CD14-positive monocyte (primary cell): ENCODE measurements at regions not wholly inside any gene's neighbourhood (a gene's known extent, or its start where the extent isn't known, plus 50 kb on each side); places are given as distances from the start of the nearest gene placed in this dataset.
"Not testable (repeated sequence)": the region's sequence is repeated elsewhere in the genome, so short reads cannot be mapped to it uniquely, and the experiment has no call there.

Experiments used
- DNase-seq, 3 donors: peaks; one replicate each; pipeline ENCODE4 v3.0.0-alpha.2; 2011 to 2022
- H2AFZ ChIP-seq: 2 replicates; pipeline ENCODE4 v1.6.0; 2012; ENCODE audit warnings: mild to moderate bottlenecking, low read depth, low read length, inconsistent platforms; ENCODE audit not compliant: insufficient read depth, poor library complexity, severe bottlenecking
- H3K27ac ChIP-seq, 2 donors: 1 replicate in 1 of 2; 2 replicates in 1 of 2; pipeline ENCODE4 v1.5.1; 2012 to 2013; ENCODE audit warnings: low read length in 2 of 2, control low read depth in 1 of 2, inconsistent platforms in 1 of 2, low read depth in 1 of 2, mild to moderate bottlenecking in 1 of 2
- H3K27me3 ChIP-seq, 2 donors: one replicate each; pipeline versions ENCODE4 v1.6.0 to v1.6.1; 2011 to 2013; ENCODE audit warnings: low read length in 2 of 2; ENCODE audit not compliant: control insufficient read depth in 2 of 2, insufficient read depth in 2 of 2
- H3K36me3 ChIP-seq, 2 donors: replicated peaks in 1 of 2; 1 replicate in 1 of 2; 2 replicates in 1 of 2; pipeline versions ENCODE4 v1.5.1 to v1.6.1; 2012 to 2013; ENCODE audit warnings: low read length in 2 of 2, control low read depth in 1 of 2, inconsistent platforms in 1 of 2, mild to moderate bottlenecking in 1 of 2; ENCODE audit not compliant: insufficient read depth in 2 of 2, control insufficient read depth in 1 of 2
- H3K4me1 ChIP-seq, 2 donors: 1 replicate in 1 of 2; 2 replicates in 1 of 2; pipeline versions ENCODE4 v1.5.1 to v1.6.1; 2012 to 2013; ENCODE audit warnings: low read length in 2 of 2, control low read depth in 1 of 2, inconsistent platforms in 1 of 2, mild to moderate bottlenecking in 1 of 2, moderate library complexity in 1 of 2; ENCODE audit not compliant: insufficient read depth in 2 of 2, control insufficient read depth in 1 of 2
- H3K4me2 ChIP-seq: replicated peaks from 2 replicates; pipeline ENCODE3; 2012; ENCODE audit warnings: low read length, moderate library complexity, mild to moderate bottlenecking; ENCODE audit not compliant: poor library complexity, severe bottlenecking; ENCODE audit errors: extremely low read depth
- H3K4me3 ChIP-seq, 3 experiments: fragments of 200-600 bp in 1 of 3; sonication (generic) in 1 of 3; replicated peaks in 1 of 3; 1 replicate in 2 of 3; 2 replicates in 1 of 3; pipeline ENCODE4 v1.5.1; 2011 to 2013; ENCODE audit warnings: low read length in 3 of 3, mild to moderate bottlenecking in 3 of 3, control low read depth in 2 of 3, low read depth in 2 of 3, inconsistent platforms in 1 of 3, moderate library complexity in 1 of 3
- H3K79me2 ChIP-seq: 2 replicates; pipeline ENCODE4 v1.6.0; 2012; ENCODE audit warnings: mild to moderate bottlenecking, control low read depth, inconsistent platforms, low read length, moderate library complexity; ENCODE audit not compliant: insufficient read depth
- H3K9ac ChIP-seq: 2 replicates; pipeline ENCODE4 v1.6.0; 2017; ENCODE audit warnings: low read length, mild to moderate bottlenecking; ENCODE audit not compliant: insufficient read depth, poor library complexity, severe bottlenecking
- H3K9me3 ChIP-seq, 2 donors: replicated peaks in 1 of 2; 1 replicate in 1 of 2; 2 replicates in 1 of 2; pipeline versions ENCODE4 v1.5.1 to v1.6.1; 2012 to 2013; ENCODE audit warnings: low read length in 2 of 2, control low read depth in 1 of 2; ENCODE audit not compliant: control insufficient read depth in 1 of 2, insufficient read depth in 1 of 2
- H4K20me1 ChIP-seq: 2 replicates; pipeline ENCODE4 v1.6.0; 2012; ENCODE audit warnings: mild to moderate bottlenecking, low read length, control low read depth, moderate library complexity; ENCODE audit not compliant: insufficient read depth
- H3K27ac Mint-ChIP-seq, 7 donors: one replicate each; pipeline ENCODE4 v1.8.0; 2020; ENCODE audit warnings: mild to moderate bottlenecking in 7 of 7, mixed read lengths in 7 of 7, moderate library complexity in 6 of 7, inconsistent platforms in 2 of 7
- H3K27me3 Mint-ChIP-seq, 3 donors: one replicate each; pipeline ENCODE4 v1.8.0; 2021 to 2022; ENCODE audit warnings: low read depth in 3 of 3, mild to moderate bottlenecking in 3 of 3, mixed read lengths in 3 of 3, moderate library complexity in 3 of 3, inconsistent platforms in 1 of 3
- H3K36me3 Mint-ChIP-seq, 2 donors: one replicate each; pipeline ENCODE4 v1.8.0; 2020; ENCODE audit warnings: mixed read lengths in 2 of 2, inconsistent platforms in 1 of 2, mild to moderate bottlenecking in 1 of 2
- H3K4me1 Mint-ChIP-seq: one replicate; pipeline ENCODE4 v1.8.0; 2020; ENCODE audit warnings: mild to moderate bottlenecking, mixed read lengths
- H3K4me3 Mint-ChIP-seq, 2 donors: one replicate each; pipeline ENCODE4 v1.8.0; 2020; ENCODE audit warnings: mild to moderate bottlenecking in 2 of 2, mixed read lengths in 2 of 2, moderate library complexity in 1 of 2
- H3K9me3 Mint-ChIP-seq, 7 donors: one replicate each; pipeline ENCODE4 v1.8.0; 2020 to 2022; ENCODE audit warnings: mixed read lengths in 7 of 7, mild to moderate bottlenecking in 6 of 7, moderate library complexity in 6 of 7, inconsistent platforms in 2 of 7
- CTCF ChIP-seq: fragments of 200-600 bp; IDR thresholded peaks from one replicate; pipeline ENCODE4 v1.8.0; 2022; ENCODE audit warnings: antibody characterized with exemption, mild to moderate bottlenecking
- WGBS: methylation state at CpG from one replicate; pipeline ENCODE4 v1.1.5; 2013; ENCODE audit warnings: missing lambda C conversion rate; ENCODE audit not compliant: insufficient coverage; 5-methylcytosine and 5-hydroxymethylcytosine counted together
- intact Hi-C, 2 donors: fragments of 100-400 bp; cut with micrococcal nuclease; formaldehyde crosslinking; loops; one replicate each; pipeline versions ENCODE4 v1.15.0 to v1.15.1; 2023

DNA sequence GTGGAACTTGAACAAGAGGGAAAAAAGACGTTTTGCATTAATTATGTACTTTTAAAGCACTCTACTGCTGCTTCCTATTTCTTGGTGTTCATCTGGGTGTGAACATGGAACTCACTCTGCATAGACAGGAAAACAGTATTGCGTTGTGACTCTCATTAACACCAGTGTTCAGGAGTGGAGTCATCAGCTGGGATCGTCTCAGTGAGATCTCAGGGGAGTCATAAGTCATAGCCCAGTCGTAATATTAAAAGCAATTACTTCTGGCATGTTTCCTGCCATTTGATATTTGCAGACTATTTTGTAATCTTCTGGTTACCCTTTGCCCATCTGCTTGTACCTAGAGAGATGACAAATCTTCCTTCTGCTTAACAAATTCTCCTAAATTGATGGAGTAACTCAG is 462.0 kb upstream of the ATP11B start:
- no peak overlapping the region for H3K4me2 ChIP-seq
- Mint-ChIP-seq H3K27me3 (peaks cover 0 to 5% (median 3%) of the 10 kb centered on the region in 3 donors), H3K36me3 (no peaks in the 10 kb centered on the region), H3K4me1 (no peaks in the 10 kb centered on the region), H3K27ac (no peak overlapping the region), H3K9me3 (peaks cover 0 to 10% (median 4%) of the 10 kb centered on the region in 7 donors), H3K4me3 (no peak overlapping the region)
- H3K36me3 ChIP-seq: no peaks in the 10 kb centered on the region
- H3K79me2 ChIP-seq: no peaks in the 10 kb centered on the region
- no peak overlapping the region for H2AFZ ChIP-seq
- 31% methylated on average over 3 of the region's 4 CpGs for WGBS
- no peak for TF ChIP-seq CTCF
- H3K4me1 ChIP-seq: no peaks in the 10 kb centered on the region
- H3K27ac ChIP-seq: no peak overlapping the region
- H3K9me3 ChIP-seq: peaks cover 0 to 3% of the 10 kb centered on the region in 2 donors
- intact Hi-C loops: no loop called here
- no peak for DNase-seq
- no peak overlapping the region for H3K9ac ChIP-seq
- H4K20me1 ChIP-seq: no peaks in the 10 kb centered on the region
- H3K27me3 ChIP-seq: no peaks in the 10 kb centered on the region
- H3K4me3 ChIP-seq: no peak overlapping the region

- Mint-ChIP-seq H3K27me3 (peaks cover 0 to 1% (median 0%) of the 10 kb centered on the region in 3 donors), H3K9me3 (peaks cover 0 to 4% (median 0%) of the 10 kb centered on the region in 7 donors), H3K4me3 (no peak overlapping the region), H3K27ac (no peak overlapping the region), H3K4me1 (no peaks in the 10 kb centered on the region), H3K36me3 (no peaks in the 10 kb centered on the region)
- Histone ChIP-seq H3K27me3 (no peaks in the 10 kb centered on the region), H3K4me1 (no peaks in the 10 kb centered on the region), H2AFZ (no peak overlapping the region), H4K20me1 (no peaks in the 10 kb centered on the region), H3K79me2 (no peaks in the 10 kb centered on the region), H3K9me3 (no peaks in the 10 kb centered on the region), H3K27ac (no peak overlapping the region), H3K4me3 (no peak overlapping the region), H3K4me2 (no peak overlapping the region), H3K9ac (no peak overlapping the region), H3K36me3 (no peaks in the 10 kb centered on the region)
- TF ChIP-seq CTCF: no peak
- no peak for DNase-seq
- intact Hi-C loops: no loop called here
- WGBS: 71% methylated on average over 1 of the region's 1 CpG
These were observed 451.1 kb upstream of the ATP11B start for GRCh38 chr3:182342252-182342651.

DNA sequence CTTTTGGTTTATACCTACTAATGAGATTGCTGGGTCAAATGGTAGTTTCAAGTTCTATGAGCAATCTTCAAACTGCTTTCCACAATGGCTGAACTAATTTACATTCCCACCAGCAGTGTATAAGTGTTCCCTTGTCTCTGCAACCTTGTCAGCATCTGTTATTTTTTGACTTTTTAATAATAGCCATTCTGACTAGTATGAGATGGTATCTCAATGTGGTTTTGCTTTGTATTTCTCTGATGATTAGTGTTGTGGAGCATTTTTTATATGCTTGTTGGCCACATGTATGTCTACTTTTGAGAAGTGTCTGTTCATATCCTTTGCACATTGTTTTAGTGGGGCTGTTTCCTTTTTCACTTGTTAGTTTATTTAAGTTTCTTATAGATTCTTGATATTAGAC is 449.3 kb upstream of the ATP11B start:
- not testable (repeated sequence) for H3K4me3 ChIP-seq, H3K27me3 Mint-ChIP-seq

More for the DNA sequence above, 449.3 kb upstream of the ATP11B start:
- H3K79me2 ChIP-seq, H3K9me3 ChIP-seq, H3K9ac ChIP-seq, H3K4me3 Mint-ChIP-seq, H3K27ac ChIP-seq, intact Hi-C loops, H4K20me1 ChIP-seq, H3K9me3 Mint-ChIP-seq, H3K4me1 ChIP-seq, DNase-seq, H3K27me3 ChIP-seq, H3K36me3 ChIP-seq, H3K4me1 Mint-ChIP-seq, H2AFZ ChIP-seq, H3K36me3 Mint-ChIP-seq, H3K4me2 ChIP-seq, H3K27ac Mint-ChIP-seq: not testable (repeated sequence)
